ENCODE measurements at regions not wholly inside any gene's neighbourhood (a gene's known extent, or its start where the extent isn't known, plus 50 kb on each side); places are given as distances from the start of the nearest gene placed in this dataset.
"Not testable (repeated sequence)": the region's sequence is repeated elsewhere in the genome, so short reads cannot be mapped to it uniquely, and the experiment has no call there.

GRCh38 chr21:5042583-5042982 is 5478.8 kb upstream of the TPTE start:
- DNase-seq; H3K56ac ChIP-seq (ENCODE audit: extremely low read depth, insufficient read depth, low read length); ATAC-seq (ENCODE audit: low read depth); H2BK5ac ChIP-seq (ENCODE audit: low read depth, low read length, poor library complexity, severe bottlenecking); H3K36me3 ChIP-seq (ENCODE audit: control insufficient read depth, insufficient read depth, low read length); H3K23ac ChIP-seq (ENCODE audit: low read depth, low read length); BruUV-seq (replicated peaks); H2AK5ac ChIP-seq (ENCODE audit: low read depth, low read length); H3K9ac ChIP-seq (ENCODE audit: low read depth, low read length); H2BK20ac ChIP-seq (ENCODE audit: low read depth, low read length); H4K5ac ChIP-seq (ENCODE audit: low read depth, low read length); H3K14ac ChIP-seq (replicated peaks; ENCODE audit: low read depth, low read length); H2AFZ ChIP-seq (replicated peaks; ENCODE audit: low read length, poor library complexity); H3K4me3 ChIP-seq (ENCODE audit: insufficient read depth, low read depth, low read length); H2BK15ac ChIP-seq (ENCODE audit: low read depth, low read length); H3K79me1 ChIP-seq (ENCODE audit: low read depth in 1 of 2, low read length in 2 of 2); H4K91ac ChIP-seq (ENCODE audit: insufficient read depth, low read depth, low read length); H3K9me1 ChIP-seq (ENCODE audit: insufficient read depth, low read length); H3K4ac ChIP-seq (ENCODE audit: low read depth, low read length); CTCF ChIA-PET; POLR2A ChIA-PET (ENCODE audit: unreplicated experiment); H3K18ac ChIP-seq (ENCODE audit: low read depth, low read length); H3K9me3 ChIP-seq (ENCODE audit: control insufficient read depth, insufficient read depth, low read length); H4K20me1 ChIP-seq (ENCODE audit: insufficient read depth, low read length); H3K4me2 ChIP-seq (ENCODE audit: low read depth, low read length); H3K27ac ChIP-seq (ENCODE audit: insufficient read depth, low read length); in situ Hi-C loops (cut with MboI; ENCODE audit: low sequenced_read_pairs); H3K27me3 ChIP-seq (ENCODE audit: control insufficient read depth, insufficient read depth, low read length); H2BK120ac ChIP-seq (ENCODE audit: low read depth, low read length); intact Hi-C loops (cut with micrococcal nuclease); H3K4me1 ChIP-seq (ENCODE audit: control insufficient read depth, insufficient read depth, low read length); dilution Hi-C loops (cut with HindIII; ENCODE audit: low sequenced_read_pairs, unreplicated experiment); H2AK9ac ChIP-seq (replicated peaks; ENCODE audit: low read depth, low read length, poor library complexity); H4K8ac ChIP-seq (ENCODE audit: low read depth in 2 of 2, low read length in 2 of 2): not testable (repeated sequence)
- WGBS, 2 experiments (ENCODE audit: extremely low coverage in 2 of 2, insufficient read length in 1 of 2) = no CpG with 5 or more reads among the region's 17 CpGs

- H2BK120ac ChIP-seq (ENCODE audit: low read depth, low read length); CTCF ChIA-PET; H4K8ac ChIP-seq (ENCODE audit: low read depth in 2 of 2, low read length in 2 of 2); H3K4me3 ChIP-seq (ENCODE audit: insufficient read depth, low read depth, low read length); H3K4me1 ChIP-seq (ENCODE audit: control insufficient read depth, insufficient read depth, low read length); H4K91ac ChIP-seq (ENCODE audit: insufficient read depth, low read depth, low read length); H3K79me1 ChIP-seq (ENCODE audit: low read depth in 1 of 2, low read length in 2 of 2); H3K27me3 ChIP-seq (ENCODE audit: control insufficient read depth, insufficient read depth, low read length); in situ Hi-C loops (cut with MboI; ENCODE audit: low sequenced_read_pairs); H3K23ac ChIP-seq (ENCODE audit: low read depth, low read length); H3K18ac ChIP-seq (ENCODE audit: low read depth, low read length); H3K36me3 ChIP-seq (ENCODE audit: control insufficient read depth, insufficient read depth, low read length); H2AFZ ChIP-seq (replicated peaks; ENCODE audit: low read length, poor library complexity); H2BK20ac ChIP-seq (ENCODE audit: low read depth, low read length); BruUV-seq (replicated peaks); intact Hi-C loops (cut with micrococcal nuclease); H3K27ac ChIP-seq (ENCODE audit: insufficient read depth, low read length); H3K56ac ChIP-seq (ENCODE audit: extremely low read depth, insufficient read depth, low read length); H2AK5ac ChIP-seq (ENCODE audit: low read depth, low read length); H2AK9ac ChIP-seq (replicated peaks; ENCODE audit: low read depth, low read length, poor library complexity); H4K20me1 ChIP-seq (ENCODE audit: insufficient read depth, low read length); H3K14ac ChIP-seq (replicated peaks; ENCODE audit: low read depth, low read length); ATAC-seq (ENCODE audit: low read depth); H3K9ac ChIP-seq (ENCODE audit: low read depth, low read length); dilution Hi-C loops (cut with HindIII; ENCODE audit: low sequenced_read_pairs, unreplicated experiment); DNase-seq; H2BK15ac ChIP-seq (ENCODE audit: low read depth, low read length); H3K9me3 ChIP-seq (ENCODE audit: control insufficient read depth, insufficient read depth, low read length); H2BK5ac ChIP-seq (ENCODE audit: low read depth, low read length, poor library complexity, severe bottlenecking); POLR2A ChIA-PET (ENCODE audit: unreplicated experiment); H3K9me1 ChIP-seq (ENCODE audit: insufficient read depth, low read length); H4K5ac ChIP-seq (ENCODE audit: low read depth, low read length); H3K4ac ChIP-seq (ENCODE audit: low read depth, low read length); H3K4me2 ChIP-seq (ENCODE audit: low read depth, low read length): not testable (repeated sequence)
- no CpG with 5 or more reads among the region's 7 CpGs for WGBS, 2 experiments (ENCODE audit: extremely low coverage in 2 of 2, insufficient read length in 1 of 2)
These were observed 5476.6 kb upstream of the TPTE start for GRCh38 chr21:5044812-5045211.

Measured in IMR-90 (cell line).